ENCODE measurements at regions not wholly inside any gene's neighbourhood (a gene's known extent, or its start where the extent isn't known, plus 50 kb on each side); places are given as distances from the start of the nearest gene placed in this dataset.

- in situ Hi-C loops (cut with HindIII; ENCODE audit: low pct_ligation_motif_present, low sequenced_read_pairs), result no loop called here
- no peak for DNase-seq
- Histone ChIP-seq H3K27ac (no peak overlapping the region), H3K4me3 (ENCODE audit: low read depth, low read length) (no peak overlapping the region), H3K36me3 (replicated peaks) (no peaks in the 10 kb centered on the region), H3K27me3 (replicated peaks) (no peaks in the 10 kb centered on the region)
- no peak for TF ChIP-seq CTCF (IDR thresholded peaks at IDR 0.05; ENCODE audit: low read depth, low read length, missing control alignments)
Observed at GRCh38 chr18:51943281-51943680, 396.7 kb upstream of the DCC start.

- Histone ChIP-seq H3K27ac (no peak overlapping the region), H3K27me3 (replicated peaks) (no peaks in the 10 kb centered on the region), H3K4me3 (ENCODE audit: low read depth, low read length) (no peak overlapping the region), H3K36me3 (replicated peaks) (no peaks in the 10 kb centered on the region)
- in situ Hi-C loops (cut with HindIII; ENCODE audit: low pct_ligation_motif_present, low sequenced_read_pairs), result no loop called here
- DNase-seq, result no peak
- no peak for TF ChIP-seq CTCF (IDR thresholded peaks at IDR 0.05; ENCODE audit: low read depth, low read length, missing control alignments)
Observed at GRCh38 chr18:51946946-51947345, 393.1 kb upstream of the DCC start.

GRCh38 chr18:51952844-51953243, 387.2 kb upstream of the DCC start:
- in situ Hi-C loops (cut with HindIII; ENCODE audit: low pct_ligation_motif_present, low sequenced_read_pairs), result no loop called here
- no peak overlapping the region for H3K27ac ChIP-seq
- TF ChIP-seq CTCF (IDR thresholded peaks at IDR 0.05; ENCODE audit: low read depth, low read length, missing control alignments), result no peak

GRCh38 chr18:51953521-51953920, 386.5 kb upstream of the DCC start:
- no peaks in the 10 kb centered on the region for H3K27me3 ChIP-seq (replicated peaks)
- H3K4me3 ChIP-seq (ENCODE audit: low read depth, low read length), result no peak overlapping the region
- DNase-seq, result no peak
- TF ChIP-seq CTCF (IDR thresholded peaks at IDR 0.05; ENCODE audit: low read depth, low read length, missing control alignments), result no peak
- H3K36me3 ChIP-seq (replicated peaks), result no peaks in the 10 kb centered on the region
- H3K27ac ChIP-seq, result no peak overlapping the region
- in situ Hi-C loops (cut with HindIII; ENCODE audit: low pct_ligation_motif_present, low sequenced_read_pairs), result no loop called here

More at GRCh38 chr18:51952844-51953243, 387.2 kb upstream of the DCC start:
- H3K4me3 ChIP-seq (ENCODE audit: low read depth, low read length), result no peak overlapping the region
- H3K27me3 ChIP-seq (replicated peaks), result no peaks in the 10 kb centered on the region
- H3K36me3 ChIP-seq (replicated peaks), result no peaks in the 10 kb centered on the region
- no peak for DNase-seq

- H3K36me3 ChIP-seq (replicated peaks), result no peaks in the 10 kb centered on the region
- in situ Hi-C loops (cut with HindIII; ENCODE audit: low pct_ligation_motif_present, low sequenced_read_pairs), result no loop called here
- TF ChIP-seq CTCF (IDR thresholded peaks at IDR 0.05; ENCODE audit: low read depth, low read length, missing control alignments), result no peak
Observed at GRCh38 chr18:51955136-51955535, 384.9 kb upstream of the DCC start.

GRCh38 chr18:51957001-51957400, 383.0 kb upstream of the DCC start:
- TF ChIP-seq CTCF (IDR thresholded peaks at IDR 0.05; ENCODE audit: low read depth, low read length, missing control alignments), result no peak

More at GRCh38 chr18:51955136-51955535, 384.9 kb upstream of the DCC start:
- Histone ChIP-seq H3K27me3 (replicated peaks) (no peaks in the 10 kb centered on the region), H3K27ac (no peak overlapping the region), H3K4me3 (ENCODE audit: low read depth, low read length) (no peak overlapping the region)
- DNase-seq, result no peak

More at GRCh38 chr18:51957001-51957400, 383.0 kb upstream of the DCC start:
- Histone ChIP-seq H3K4me3 (ENCODE audit: low read depth, low read length) (no peak overlapping the region), H3K27me3 (replicated peaks) (no peaks in the 10 kb centered on the region), H3K27ac (no peak overlapping the region), H3K36me3 (replicated peaks) (no peaks in the 10 kb centered on the region)
- no peak for DNase-seq
- in situ Hi-C loops (cut with HindIII; ENCODE audit: low pct_ligation_motif_present, low sequenced_read_pairs), result no loop called here

Measured in brain microvascular endothelial cell (primary cell).